HPDE6-E6E7 (cell line): ENCODE measurements at regions not wholly inside any gene's neighbourhood (a gene's known extent, or its start where the extent isn't known, plus 50 kb on each side); places are given as distances from the start of the nearest gene placed in this dataset.
"Not testable (repeated sequence)": the region's sequence is repeated elsewhere in the genome, so short reads cannot be mapped to it uniquely, and the experiment has no call there.

Experiments
- DNase-seq: peaks from one replicate; pipeline ENCODE4 v3.0.0; 2011; ENCODE audit warnings: missing footprints; ENCODE audit errors: extremely low spot score

GRCh38 chrX:122880952-122881351 is 303.1 kb upstream of the GRIA3 start:
- no peak for DNase-seq

GRCh38 chrX:122890729-122891128 is 293.3 kb upstream of the GRIA3 start:
- DNase-seq = no peak

- no peak for DNase-seq
Measured at GRCh38 chrX:122906726-122907125, 277.4 kb upstream of the GRIA3 start.

GRCh38 chrX:122907375-122907774 is 276.7 kb upstream of the GRIA3 start:
- no peak for DNase-seq

- DNase-seq = no peak
Measured at GRCh38 chrX:122910697-122911096, 273.4 kb upstream of the GRIA3 start.

- no peak for DNase-seq
Measured at GRCh38 chrX:122913134-122913533, 270.9 kb upstream of the GRIA3 start.

- no peak for DNase-seq
Measured at GRCh38 chrX:122913764-122914163, 270.3 kb upstream of the GRIA3 start.

- no peak for DNase-seq
Measured at GRCh38 chrX:122914256-122914655, 269.8 kb upstream of the GRIA3 start.

GRCh38 chrX:122934131-122934530 is 249.9 kb upstream of the GRIA3 start:
- no peak for DNase-seq

GRCh38 chrX:122940199-122940598 is 243.9 kb upstream of the GRIA3 start:
- DNase-seq = no peak

GRCh38 chrX:122941806-122942205 is 242.3 kb upstream of the GRIA3 start:
- DNase-seq = no peak

- no peak for DNase-seq
Measured at GRCh38 chrX:122943918-122944317, 240.2 kb upstream of the GRIA3 start.

GRCh38 chrX:122945328-122945727 is 238.8 kb upstream of the GRIA3 start:
- DNase-seq = no peak

GRCh38 chrX:122972604-122973003 is 211.5 kb upstream of the GRIA3 start:
- DNase-seq = no peak

- no peak for DNase-seq
Measured at GRCh38 chrX:122982521-122982920, 201.6 kb upstream of the GRIA3 start.

GRCh38 chrX:123002844-123003243 is 181.2 kb upstream of the GRIA3 start:
- not testable (repeated sequence) for DNase-seq

GRCh38 chrX:123013141-123013540 is 170.9 kb upstream of the GRIA3 start:
- DNase-seq = no peak

GRCh38 chrX:123036401-123036800 is 147.7 kb upstream of the GRIA3 start:
- no peak for DNase-seq

- no peak for DNase-seq
Measured at GRCh38 chrX:123049071-123049625, 134.9 kb upstream of the GRIA3 start.

GRCh38 chrX:123060986-123061385 is 123.1 kb upstream of the GRIA3 start:
- peak; percentile 9 for DNase-seq

- DNase-seq = no peak
Measured at GRCh38 chrX:123064053-123064452, 120.0 kb upstream of the GRIA3 start.

GRCh38 chrX:123072686-123073385 is 111.2 kb upstream of the GRIA3 start:
- DNase-seq = no peak

GRCh38 chrX:123075947-123076561 is 108.0 kb upstream of the GRIA3 start:
- DNase-seq = no peak
